ENCODE measurements at regions not wholly inside any gene's neighbourhood (a gene's known extent, or its start where the extent isn't known, plus 50 kb on each side); places are given as distances from the start of the nearest gene placed in this dataset.

- intact Hi-C loops (cut with DNase I) = no loop called here
- Histone ChIP-seq H3K27ac (no peak overlapping the region), H3K36me3 (no peaks in the 10 kb centered on the region), H3K4me3 (no peak overlapping the region), H3K9me3 (no peaks in the 10 kb centered on the region), H3K4me1 (no peaks in the 10 kb centered on the region), H3K27me3 (no peaks in the 10 kb centered on the region)
- no peak for TF ChIP-seq CTCF (IDR thresholded peaks at IDR 0.05)
- DNase-seq (no peak), ATAC-seq (no peak), FAIRE-seq (no peak)
- WGBS, 2 donors = 70 to 76% methylated on average over 2 of the region's 2 CpGs
Measured at GRCh38 chr7:18420108-18420507, 75.4 kb upstream of the HDAC9 start.

- H3K4me3 ChIP-seq = no peak overlapping the region
- no peak for FAIRE-seq
- no peaks in the 10 kb centered on the region for H3K4me1 ChIP-seq
- ATAC-seq = no peak
- WGBS, 2 donors = 75 to 85% methylated on average over 1 of the region's 1 CpG
- no peak for TF ChIP-seq CTCF (IDR thresholded peaks at IDR 0.05)
- intact Hi-C loops (cut with DNase I) = no loop called here
- H3K27ac ChIP-seq = no peak overlapping the region
- H3K9me3 ChIP-seq = no peaks in the 10 kb centered on the region
- H3K27me3 ChIP-seq = no peaks in the 10 kb centered on the region
- H3K36me3 ChIP-seq = no peaks in the 10 kb centered on the region
- DNase-seq = no peak
Measured at GRCh38 chr7:18420748-18421147, 74.8 kb upstream of the HDAC9 start.

GRCh38 chr7:18421297-18422002 is 74.1 kb upstream of the HDAC9 start:
- no peaks in the 10 kb centered on the region for H3K4me1 ChIP-seq
- H3K9me3 ChIP-seq = no peaks in the 10 kb centered on the region
- ATAC-seq = no peak

DNA sequence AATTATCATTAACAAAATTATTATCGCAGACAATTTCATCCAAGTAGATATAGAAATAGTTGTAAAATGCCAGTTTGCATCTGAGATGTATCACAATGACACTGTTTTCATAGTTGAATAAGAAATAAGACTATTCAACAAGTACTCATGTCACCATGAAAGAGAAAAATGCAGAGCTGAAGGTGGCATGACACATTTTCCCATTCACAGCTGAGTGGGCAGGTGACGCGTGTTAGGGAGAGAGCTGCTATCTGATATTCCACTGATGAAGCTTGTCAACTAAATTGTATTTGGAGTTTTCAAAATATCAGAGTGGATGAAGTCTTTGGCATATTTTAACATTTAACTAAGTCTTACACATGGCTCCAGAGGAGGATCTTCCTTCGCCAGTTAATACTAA is 70.3 kb upstream of the HDAC9 start:
- no peaks in the 10 kb centered on the region for H3K27me3 ChIP-seq
- no peaks in the 10 kb centered on the region for H3K36me3 ChIP-seq
- H3K4me1 ChIP-seq = no peaks in the 10 kb centered on the region
- 90 to 93% methylated on average over 4 of the region's 4 CpGs for WGBS, 2 donors
- no peak for ATAC-seq
- DNase-seq = no peak
- TF ChIP-seq CTCF (IDR thresholded peaks at IDR 0.05) = no peak
- intact Hi-C loops (cut with DNase I) = no loop called here
- no peak for FAIRE-seq
- H3K9me3 ChIP-seq = no peaks in the 10 kb centered on the region
- H3K27ac ChIP-seq = no peak overlapping the region
- H3K4me3 ChIP-seq = no peak overlapping the region

More at GRCh38 chr7:18421297-18422002, 74.1 kb upstream of the HDAC9 start:
- intact Hi-C loops (cut with DNase I) = no loop called here
- no peaks in the 10 kb centered on the region for H3K27me3 ChIP-seq
- WGBS, 2 donors = 40 to 48% methylated on average over 4 of the region's 4 CpGs
- no peak for TF ChIP-seq CTCF (IDR thresholded peaks at IDR 0.05)
- FAIRE-seq = no peak
- H3K27ac ChIP-seq = no peak overlapping the region
- no peak overlapping the region for H3K4me3 ChIP-seq
- DNase-seq = no peak
- no peaks in the 10 kb centered on the region for H3K36me3 ChIP-seq

DNA sequence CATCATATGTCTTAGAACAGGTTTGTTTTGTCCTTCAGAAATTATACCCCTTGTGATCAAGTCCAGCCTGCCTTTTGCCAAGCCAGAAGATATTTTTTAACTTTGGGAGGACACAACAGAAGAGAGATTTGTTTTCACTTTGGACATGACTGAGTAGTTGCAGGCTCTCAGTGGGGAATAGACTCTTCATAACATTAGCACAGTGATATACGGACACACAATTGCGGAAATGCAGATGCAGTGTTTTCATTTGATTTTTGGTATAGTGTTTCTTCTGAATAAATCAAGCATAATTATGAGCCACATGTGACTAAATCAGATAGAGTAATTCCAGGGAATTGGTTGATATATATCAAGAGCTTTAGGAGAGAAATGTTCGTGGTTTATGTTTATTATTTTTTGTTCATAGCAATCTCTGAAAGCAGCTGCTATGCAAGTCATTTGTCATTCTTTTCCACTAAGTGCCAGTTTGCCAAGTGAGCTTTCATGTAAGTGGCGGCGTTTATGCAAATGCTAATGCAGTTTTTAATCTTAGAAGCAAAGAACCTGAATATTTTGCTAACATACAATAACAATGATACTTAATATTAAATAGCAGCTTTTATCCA is 69.6 kb upstream of the HDAC9 start:
- no peaks in the 10 kb centered on the region for H3K27me3 ChIP-seq
- WGBS, 2 donors = 78 to 82% methylated on average over 5 of the region's 5 CpGs
- H3K4me1 ChIP-seq = no peaks in the 10 kb centered on the region
- intact Hi-C loops (cut with DNase I) = no loop called here
- no peaks in the 10 kb centered on the region for H3K9me3 ChIP-seq
- no peak for DNase-seq
- no peak for ATAC-seq
- H3K4me3 ChIP-seq = no peak overlapping the region
- H3K27ac ChIP-seq = no peak overlapping the region
- no peak for FAIRE-seq
- no peaks in the 10 kb centered on the region for H3K36me3 ChIP-seq
- TF ChIP-seq CTCF (IDR thresholded peaks at IDR 0.05) = no peak

All from pancreas (tissue), 10 donors.